H1 (cell line): ENCODE measurements at regions not wholly inside any gene's neighbourhood (a gene's known extent, or its start where the extent isn't known, plus 50 kb on each side); places are given as distances from the start of the nearest gene placed in this dataset.

Source experiments
- GABPA ChIP-seq: IDR thresholded peaks from 2 replicates; pipeline ENCODE4 v1.6.1; 2011; ENCODE audit warnings: mild to moderate bottlenecking, low read length, moderate library complexity, borderline replicate concordance; ENCODE audit not compliant: insufficient read depth
- KDM5A ChIP-seq: fragments of 200-600 bp; IDR thresholded peaks from 2 replicates; pipeline ENCODE4 v1.7.1; 2012; ENCODE audit warnings: mild to moderate bottlenecking, low read length, inconsistent platforms, mixed read lengths
- SRF ChIP-seq: IDR thresholded peaks from 2 replicates; pipeline ENCODE4 v1.6.1; 2011; ENCODE audit warnings: mild to moderate bottlenecking, low read depth, low read length, moderate library complexity

DNA sequence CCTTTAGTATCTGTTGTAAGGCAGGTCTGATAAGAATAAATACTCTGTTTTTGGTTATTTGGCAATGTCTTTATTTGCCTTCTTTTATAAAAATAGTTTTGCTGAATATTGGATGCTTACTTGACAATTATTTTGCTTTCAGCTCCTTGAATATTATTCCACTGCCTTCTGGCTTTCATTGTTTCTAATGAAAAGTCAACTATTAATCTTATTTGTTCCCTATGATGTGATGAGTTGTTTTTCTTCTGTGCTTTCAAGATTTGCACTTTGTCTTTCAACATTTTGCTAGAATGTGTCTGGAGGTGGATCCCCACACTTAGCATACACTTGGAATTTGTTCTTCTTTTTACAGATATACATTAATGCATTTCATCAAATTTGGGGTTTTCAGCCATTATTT is 203.8 kb upstream of the PTPRZ1 start (continued):
- TF ChIP-seq KDM5A (no peak), SRF (no peak), GABPA (no peak)
